Fibroblast of lung (primary cell): ENCODE measurements at regions not wholly inside any gene's neighbourhood (a gene's known extent, or its start where the extent isn't known, plus 50 kb on each side); places are given as distances from the start of the nearest gene placed in this dataset.

Experiments
- DNase-seq, 2 donors: peaks; one replicate each; pipeline versions ENCODE4 v3.0.0 to v3.0.0-alpha.2; 2010; ENCODE audit warnings: low read depth in 2 of 2
- H2AFZ ChIP-seq: 2 replicates; pipeline ENCODE4 v1.5.1; 2012; ENCODE audit warnings: low read length, control low read depth, inconsistent platforms
- H3K27ac ChIP-seq: 2 replicates; pipeline ENCODE4 v1.5.1; 2011; ENCODE audit warnings: low read length, control low read depth; ENCODE audit not compliant: insufficient read depth
- H3K27me3 ChIP-seq: 2 replicates; pipeline ENCODE4 v1.5.1; 2011; ENCODE audit warnings: mild to moderate bottlenecking, low read length; ENCODE audit not compliant: control insufficient read depth, insufficient read depth
- H3K36me3 ChIP-seq: 2 replicates; pipeline ENCODE4 v1.5.1; 2011; ENCODE audit warnings: low read length; ENCODE audit not compliant: control insufficient read depth, insufficient read depth
- H3K4me1 ChIP-seq: 2 replicates; pipeline ENCODE4 v1.5.1; 2011; ENCODE audit warnings: low read length; ENCODE audit not compliant: control insufficient read depth, insufficient read depth; ENCODE audit errors: extremely low read depth
- H3K4me2 ChIP-seq: 2 replicates; pipeline ENCODE4 v1.5.1; 2011; ENCODE audit warnings: low read length, control low read depth; ENCODE audit not compliant: insufficient read depth; ENCODE audit errors: extremely low read depth
- H3K4me3 ChIP-seq, 4 experiments: fragments of 200-600 bp in 1 of 4; sonication (generic) in 1 of 4; replicated peaks in 1 of 4; 2 replicates each; pipeline ENCODE4 v1.5.1; 2011 to 2016; ENCODE audit warnings: low read length in 4 of 4, low read depth in 3 of 4, mild to moderate bottlenecking in 3 of 4, control low read depth in 2 of 4, inconsistent platforms in 1 of 4, mixed read lengths in 1 of 4; ENCODE audit not compliant: insufficient read depth in 1 of 4; ENCODE audit errors: control extremely low read depth in 1 of 4
- H3K79me2 ChIP-seq: 2 replicates; pipeline ENCODE4 v1.5.1; 2012; ENCODE audit warnings: mild to moderate bottlenecking, low read length, inconsistent platforms; ENCODE audit not compliant: control insufficient read depth, insufficient read depth
- H3K9ac ChIP-seq: 2 replicates; pipeline ENCODE4 v1.5.1; 2011; ENCODE audit warnings: mild to moderate bottlenecking, low read length, control low read depth; ENCODE audit not compliant: insufficient read depth
- H3K9me3 ChIP-seq: 2 replicates; pipeline ENCODE4 v1.5.1; 2012; ENCODE audit warnings: low read depth, low read length; ENCODE audit not compliant: control insufficient read depth, insufficient read depth
- H4K20me1 ChIP-seq: 2 replicates; pipeline ENCODE4 v1.5.1; 2011; ENCODE audit warnings: low read length; ENCODE audit not compliant: control insufficient read depth, insufficient read depth; ENCODE audit errors: extremely low read depth
- EZH2 ChIP-seq: IDR thresholded peaks from 2 replicates; pipeline ENCODE4 v1.5.1; 2012; ENCODE audit warnings: low read length, control low read depth, mild to moderate bottlenecking; ENCODE audit errors: missing control alignments
- TF ChIP-seq, protein P1 (sequence below), 2 donors: IDR thresholded peaks in 1 of 2; conservative IDR thresholded peaks in 1 of 2; 1 replicate in 1 of 2; 2 replicates in 1 of 2; pipeline ENCODE4 v1.5.1; 2011 to 2012; ENCODE audit warnings: low read length in 2 of 2, control low read depth in 1 of 2, inconsistent platforms in 1 of 2, low read depth in 1 of 2, mild to moderate bottlenecking in 1 of 2

DNA sequence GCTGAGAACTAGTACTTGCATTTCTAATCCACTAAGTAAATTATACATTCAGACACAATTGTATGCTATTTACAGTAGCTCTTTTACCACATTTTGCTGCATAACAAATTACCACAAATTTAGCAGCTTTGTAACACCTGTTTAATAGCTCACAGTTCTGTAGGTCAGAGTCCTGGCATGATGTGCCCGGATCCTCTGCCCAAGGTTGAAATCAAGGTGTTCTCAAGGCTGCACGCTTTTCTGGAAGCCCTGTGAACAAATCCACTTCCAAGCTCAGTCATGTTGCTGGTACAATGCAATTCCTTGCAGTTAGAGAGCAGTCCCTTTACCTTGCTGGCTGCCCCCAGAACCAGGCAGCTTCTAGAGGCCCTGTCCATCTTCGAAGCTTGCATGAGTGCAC, 716.0 kb downstream of the HACE1 start:
- H3K9me3 ChIP-seq: no peaks in the 10 kb centered on the region

DNA sequence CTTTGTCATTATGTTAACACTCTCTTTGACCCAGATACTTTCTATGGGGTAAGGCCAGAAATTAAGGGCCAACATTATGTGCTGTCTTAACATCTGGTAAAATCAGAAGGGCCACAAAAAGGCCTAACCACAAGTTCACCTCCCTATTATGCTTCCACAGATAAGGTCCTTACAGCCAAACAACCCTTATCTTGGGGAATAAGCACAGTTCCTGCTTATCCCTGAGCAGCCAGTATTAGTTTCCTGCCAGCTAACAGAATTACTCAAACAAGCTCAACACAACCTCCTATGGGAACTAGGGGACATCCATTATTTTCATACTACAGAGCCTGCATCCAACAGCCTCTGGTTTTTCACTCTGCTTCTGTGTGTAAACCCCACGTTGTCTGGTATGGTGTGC, 724.8 kb downstream of the HACE1 start:
- H3K79me2 ChIP-seq: no peaks in the 10 kb centered on the region
- no peak overlapping the region for H2AFZ ChIP-seq
- H3K9me3 ChIP-seq: no peaks in the 10 kb centered on the region
- no peaks in the 10 kb centered on the region for H3K36me3 ChIP-seq
- no peak overlapping the region for H3K27ac ChIP-seq
- no peak for DNase-seq
- TF ChIP-seq EZH2: no peak
- H3K9ac ChIP-seq: no peak overlapping the region
- no peaks in the 10 kb centered on the region for H3K4me1 ChIP-seq
- no peaks in the 10 kb centered on the region for H3K27me3 ChIP-seq
- no peak overlapping the region for H3K4me2 ChIP-seq
- no peaks in the 10 kb centered on the region for H4K20me1 ChIP-seq
- no peak overlapping the region for H3K4me3 ChIP-seq

More for the DNA sequence above, 716.0 kb downstream of the HACE1 start:
- DNase-seq: no peak
- TF ChIP-seq, protein P1, sequence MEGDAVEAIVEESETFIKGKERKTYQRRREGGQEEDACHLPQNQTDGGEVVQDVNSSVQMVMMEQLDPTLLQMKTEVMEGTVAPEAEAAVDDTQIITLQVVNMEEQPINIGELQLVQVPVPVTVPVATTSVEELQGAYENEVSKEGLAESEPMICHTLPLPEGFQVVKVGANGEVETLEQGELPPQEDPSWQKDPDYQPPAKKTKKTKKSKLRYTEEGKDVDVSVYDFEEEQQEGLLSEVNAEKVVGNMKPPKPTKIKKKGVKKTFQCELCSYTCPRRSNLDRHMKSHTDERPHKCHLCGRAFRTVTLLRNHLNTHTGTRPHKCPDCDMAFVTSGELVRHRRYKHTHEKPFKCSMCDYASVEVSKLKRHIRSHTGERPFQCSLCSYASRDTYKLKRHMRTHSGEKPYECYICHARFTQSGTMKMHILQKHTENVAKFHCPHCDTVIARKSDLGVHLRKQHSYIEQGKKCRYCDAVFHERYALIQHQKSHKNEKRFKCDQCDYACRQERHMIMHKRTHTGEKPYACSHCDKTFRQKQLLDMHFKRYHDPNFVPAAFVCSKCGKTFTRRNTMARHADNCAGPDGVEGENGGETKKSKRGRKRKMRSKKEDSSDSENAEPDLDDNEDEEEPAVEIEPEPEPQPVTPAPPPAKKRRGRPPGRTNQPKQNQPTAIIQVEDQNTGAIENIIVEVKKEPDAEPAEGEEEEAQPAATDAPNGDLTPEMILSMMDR (conservative IDR thresholded peaks at IDR 0.05 in 1 of 2, IDR thresholded peaks at IDR 0.05 in 1 of 2; ENCODE audit: low read depth in 1 of 2, low read length in 2 of 2): no peak
- no peak for TF ChIP-seq EZH2
- Histone ChIP-seq H3K79me2 (no peaks in the 10 kb centered on the region), H2AFZ (no peak overlapping the region), H4K20me1 (no peaks in the 10 kb centered on the region), H3K4me2 (no peak overlapping the region), H3K36me3 (no peaks in the 10 kb centered on the region), H3K9ac (no peak overlapping the region), H3K27ac (no peak overlapping the region), H3K27me3 (no peaks in the 10 kb centered on the region), H3K4me3 (no peak overlapping the region), H3K4me1 (no peaks in the 10 kb centered on the region)

DNA sequence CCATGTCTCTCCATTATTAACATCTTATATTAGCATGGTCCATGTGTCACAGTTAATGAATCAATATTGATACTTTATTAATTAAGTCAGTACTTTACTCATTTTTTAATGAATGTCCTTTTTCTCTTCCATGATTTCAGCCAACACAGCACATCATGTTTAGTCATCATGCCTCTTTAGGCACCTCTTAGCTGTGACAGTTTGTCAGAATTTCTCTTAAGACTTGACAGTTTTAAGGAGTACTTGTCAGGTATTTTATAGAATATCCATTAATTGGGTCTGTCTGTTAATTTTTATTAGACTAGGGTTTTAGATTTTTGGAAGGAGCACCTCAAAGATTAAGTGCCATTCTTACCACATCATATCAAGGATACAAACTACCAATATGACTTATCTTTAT, 729.4 kb downstream of the HACE1 start:
- no peak overlapping the region for H3K4me3 ChIP-seq
- no peaks in the 10 kb centered on the region for H3K27me3 ChIP-seq
- DNase-seq: no peak
- no peaks in the 10 kb centered on the region for H3K36me3 ChIP-seq
- no peak for TF ChIP-seq EZH2
- TF ChIP-seq, protein P1 (conservative IDR thresholded peaks at IDR 0.05 in 1 of 2, IDR thresholded peaks at IDR 0.05 in 1 of 2; ENCODE audit: low read depth in 1 of 2, low read length in 2 of 2): no peak
- no peak overlapping the region for H3K27ac ChIP-seq
- H3K9me3 ChIP-seq: no peaks in the 10 kb centered on the region
- no peak overlapping the region for H2AFZ ChIP-seq
- H3K4me1 ChIP-seq: no peaks in the 10 kb centered on the region
- H3K79me2 ChIP-seq: no peaks in the 10 kb centered on the region
- no peaks in the 10 kb centered on the region for H4K20me1 ChIP-seq
- no peak overlapping the region for H3K9ac ChIP-seq
- no peak overlapping the region for H3K4me2 ChIP-seq
